ENCODE measurements at regions not wholly inside any gene's neighbourhood (a gene's known extent, or its start where the extent isn't known, plus 50 kb on each side); places are given as distances from the start of the nearest gene placed in this dataset.

GRCh38 chr1:59105548-59106507, 191.1 kb upstream of the FGGY start (continued):
- TF ChIP-seq CHD1 (IDR thresholded peaks at IDR 0.05; ENCODE audit: low read depth, low read length) = no peak
- TF ChIP-seq RAD21 (IDR thresholded peaks at IDR 0.05 in 1 of 2, conservative IDR thresholded peaks at IDR 0.05 in 1 of 2; ENCODE audit: low read depth in 2 of 2, low read length in 2 of 2) = no peak
- no peak for TF ChIP-seq CBX5 (IDR thresholded peaks at IDR 0.05; ENCODE audit: low read depth, low read length)
- TF ChIP-seq CBX8 (IDR thresholded peaks at IDR 0.05; ENCODE audit: borderline replicate concordance, low read depth, low read length) = no peak
- TF ChIP-seq CHD2 (IDR thresholded peaks at IDR 0.05; ENCODE audit: low read length) = no peak

All from H1 (cell line).